HG02840 (cell line): ENCODE measurements at regions not wholly inside any gene's neighbourhood (a gene's known extent, or its start where the extent isn't known, plus 50 kb on each side); places are given as distances from the start of the nearest gene placed in this dataset.

Source experiments
- ATAC-seq: cut with Tn5 transposase; IDR thresholded peaks from one replicate; pipeline ENCODE4 v1.9.1; 2021; ENCODE audit warnings: mild to moderate bottlenecking, moderate library complexity, moderate number of reproducible peaks; ENCODE audit not compliant: unreplicated experiment, low FRiP score

- no peak for ATAC-seq
These were observed 411.4 kb downstream of the CCDC91 start for GRCh38 chr12:28601570-28602058.

GRCh38 chr12:28602786-28603185, 412.5 kb downstream of the CCDC91 start:
- no peak for ATAC-seq

GRCh38 chr12:28603239-28603638, 413.0 kb downstream of the CCDC91 start:
- no peak for ATAC-seq

GRCh38 chr12:28603801-28604200, 413.5 kb downstream of the CCDC91 start:
- no peak for ATAC-seq

GRCh38 chr12:28604240-28604639, 414.0 kb downstream of the CCDC91 start:
- no peak for ATAC-seq

GRCh38 chr12:28606967-28607557, 416.8 kb downstream of the CCDC91 start:
- no peak for ATAC-seq

- ATAC-seq: no peak
These were observed 420.3 kb downstream of the CCDC91 start for GRCh38 chr12:28610401-28611114.

- no peak for ATAC-seq
These were observed 420.8 kb downstream of the CCDC91 start for GRCh38 chr12:28611115-28611435.

GRCh38 chr12:28611449-28611848, 421.2 kb downstream of the CCDC91 start:
- no peak for ATAC-seq

GRCh38 chr12:28618171-28618570, 427.9 kb downstream of the CCDC91 start:
- ATAC-seq: no peak

GRCh38 chr12:28618772-28619171, 428.5 kb downstream of the CCDC91 start:
- no peak for ATAC-seq

GRCh38 chr12:28620281-28620680, 430.0 kb downstream of the CCDC91 start:
- no peak for ATAC-seq

- no peak for ATAC-seq
These were observed 432.1 kb downstream of the CCDC91 start for GRCh38 chr12:28622406-28622805.

- no peak for ATAC-seq
These were observed 436.2 kb downstream of the CCDC91 start for GRCh38 chr12:28626504-28626903.

GRCh38 chr12:28629691-28630090, 439.4 kb downstream of the CCDC91 start:
- no peak for ATAC-seq

GRCh38 chr12:28631831-28632230, 441.6 kb downstream of the CCDC91 start:
- ATAC-seq: no peak

- ATAC-seq: no peak
These were observed 450.3 kb downstream of the CCDC91 start for GRCh38 chr12:28640519-28640918.

- no peak for ATAC-seq
These were observed 455.2 kb downstream of the CCDC91 start for GRCh38 chr12:28645436-28645835.

- ATAC-seq: no peak
These were observed 455.6 kb downstream of the CCDC91 start for GRCh38 chr12:28645891-28646290.

GRCh38 chr12:28650906-28651305, 460.6 kb downstream of the CCDC91 start:
- ATAC-seq: no peak

- ATAC-seq: no peak
These were observed 462.0 kb downstream of the CCDC91 start for GRCh38 chr12:28652239-28652638.

- ATAC-seq: no peak
These were observed 467.1 kb upstream of the FAR2 start for GRCh38 chr12:28681980-28682379.
